GM12878 (cell line): ENCODE measurements at regions not wholly inside any gene's neighbourhood (a gene's known extent, or its start where the extent isn't known, plus 50 kb on each side); places are given as distances from the start of the nearest gene placed in this dataset.
A peak's percentile ranks its signal among the peaks of the same experiment; 100 is the strongest.

Experiments used
- ATAC-seq: fragments of 200-7000 bp; cut with Tn5 transposase; 3 replicates; pipeline ENCODE4 v1.9.1; 2020; ENCODE audit warnings: mild to moderate bottlenecking, moderate library complexity
- BruUV-seq: library from RNA; stranded (reverse); fragments of 400-500 nt; replicated peaks from 2 replicates; lab custom pipeline; 2021; lab: Mats Ljungman, UMichigan
- CTCF ChIA-PET: fragments of 300-600 bp; sonication (Branson Sonifier 250); formaldehyde crosslinking; extraction: SDS; loops from one replicate; lab custom pipeline; 2021; ENCODE audit warnings: inconsistent platforms; lab: Yijun Ruan, JAX
- POLR2A ChIA-PET: fragments of 350-600 bp; formaldehyde crosslinking; extraction: SDS; loops from one replicate; lab custom pipeline; 2021; ENCODE audit warnings: inconsistent platforms; lab: Charles Lee
- RAD21 ChIA-PET: fragments of 300-600 bp; sonication (Branson Sonifier 250); formaldehyde crosslinking; loops from one replicate; lab custom pipeline; 2023; ENCODE audit warnings: antibody characterized with exemption; ENCODE audit not compliant: unreplicated experiment; lab: Charles Lee
- SMC1A ChIA-PET: fragments of 300-600 bp; sonication (Branson Sonifier 250); formaldehyde crosslinking; loops from one replicate; lab custom pipeline; 2023; ENCODE audit not compliant: unreplicated experiment, uncharacterized antibody; lab: Charles Lee
- DNase-seq: peaks from one replicate; pipeline ENCODE4 v3.0.0-alpha.2; 2011; ENCODE audit warnings: low read depth, low spot score
- FAIRE-seq: peaks from 3 replicates; lab custom pipeline; 2011; peaks lifted over from hg19 to GRCh38; lab: Jason Lieb, UNC
- H2AFZ ChIP-seq: 2 replicates; pipeline ENCODE4 v1.6.0; 2011; ENCODE audit warnings: low read depth, low read length, control low read depth; ENCODE audit not compliant: control insufficient read depth
- H3K27ac ChIP-seq: 2 replicates; pipeline ENCODE4 v1.5.1; 2011; ENCODE audit warnings: control low read depth; ENCODE audit not compliant: control insufficient read depth, insufficient read depth
- H3K27me3 ChIP-seq, 2 experiments: replicated peaks in 1 of 2; 2 replicates each; pipeline versions ENCODE4 v1.6.0 to v1.6.1; 2011; ENCODE audit warnings: low read length in 1 of 2; ENCODE audit not compliant: control insufficient read depth in 2 of 2, insufficient read depth in 2 of 2
- H3K36me3 ChIP-seq, 2 experiments: 2 replicates each; pipeline ENCODE4 v1.5.1; 2011; ENCODE audit warnings: low read length in 1 of 2; ENCODE audit not compliant: control insufficient read depth in 2 of 2, insufficient read depth in 2 of 2
- H3K4me1 ChIP-seq: 2 replicates; pipeline ENCODE4 v1.6.1; 2011; ENCODE audit warnings: mild to moderate bottlenecking, low read length, moderate library complexity, mixed read lengths; ENCODE audit not compliant: control insufficient read depth, insufficient read depth
- H3K4me2 ChIP-seq: 2 replicates; pipeline ENCODE4 v1.6.0; 2011; ENCODE audit warnings: control low read depth; ENCODE audit not compliant: control insufficient read depth, insufficient read depth
- H3K4me3 ChIP-seq: fragments of 200-600 bp; sonication (generic); 2 replicates; pipeline ENCODE4 v1.5.1; 2016
- H3K79me2 ChIP-seq: 2 replicates; pipeline ENCODE4 v1.6.0; 2011; ENCODE audit warnings: low read length; ENCODE audit not compliant: control insufficient read depth, insufficient read depth
- H3K9ac ChIP-seq: 2 replicates; pipeline ENCODE4 v1.8.0; 2011; ENCODE audit warnings: low read length, control low read depth, mixed read lengths; ENCODE audit not compliant: control insufficient read depth, insufficient read depth
- H3K9me3 ChIP-seq: replicated peaks from 3 replicates; pipeline ENCODE4 v1.5.1; 2011; ENCODE audit warnings: mild to moderate bottlenecking, low read length; ENCODE audit not compliant: control insufficient read depth, insufficient read depth
- H4K20me1 ChIP-seq: 2 replicates; pipeline ENCODE4 v1.6.0; 2011; ENCODE audit not compliant: control insufficient read depth, insufficient read depth
- ATF3 ChIP-seq: IDR thresholded peaks from 2 replicates; pipeline ENCODE4 v1.6.1; 2011; ENCODE audit warnings: low read depth, mild to moderate bottlenecking, low read length, moderate library complexity, borderline replicate concordance; ENCODE audit errors: extremely low read depth
- CEBPZ ChIP-seq: fragments of 150-350 bp; IDR thresholded peaks from 2 replicates; pipeline ENCODE4 v1.6.1; 2016; ENCODE audit warnings: low read depth, low read length
- ETV6 ChIP-seq, 2 experiments: fragments of 450-650 bp in 1 of 2; IDR thresholded peaks in 1 of 2; conservative IDR thresholded peaks in 1 of 2; 2 replicates each; pipeline ENCODE4 v1.6.1; 2014; ENCODE audit warnings: antibody characterized with exemption in 1 of 2, borderline replicate concordance in 1 of 2, low read depth in 1 of 2, mild to moderate bottlenecking in 1 of 2, moderate library complexity in 1 of 2
- MYC ChIP-seq: IDR thresholded peaks from 2 replicates; pipeline ENCODE4 v1.6.1; 2011; ENCODE audit warnings: mild to moderate bottlenecking, low read length, moderate library complexity, inconsistent platforms; ENCODE audit not compliant: insufficient read depth, insufficient replicate concordance, insufficient read length, severe bottlenecking
- RUNX3 ChIP-seq: IDR thresholded peaks from 2 replicates; pipeline ENCODE4 v1.6.1; 2012; ENCODE audit warnings: low read length, inconsistent platforms
- SMC3 ChIP-seq: IDR thresholded peaks from 2 replicates; pipeline ENCODE4 v1.6.1; 2011; ENCODE audit warnings: low read length, improper control_type of control experiment, borderline replicate concordance
- TAF1 ChIP-seq: IDR thresholded peaks from 2 replicates; pipeline ENCODE4 v1.6.1; 2011; ENCODE audit warnings: mild to moderate bottlenecking, low read depth, low read length, borderline replicate concordance
- ZNF622 ChIP-seq: fragments of 450-650 bp; IDR thresholded peaks from 2 replicates; pipeline ENCODE4 v1.6.1; 2017; ENCODE audit warnings: mild to moderate bottlenecking, inconsistent platforms
- WGBS: methylation state at CpG from one replicate; pipeline ENCODE4 v1.1.6; 2016; ENCODE audit warnings: low lambda C conversion rate; ENCODE audit not compliant: insufficient replicate concordance, insufficient coverage; ENCODE audit errors: missing lambda C conversion rate; 5-methylcytosine and 5-hydroxymethylcytosine counted together
- in situ Hi-C: fragments of 300-500 bp; cut with MboI; formaldehyde crosslinking; loops from 9 replicates; pipeline ENCODE4 v1.14.3; 2018; ENCODE audit warnings: mixed read lengths
- intact Hi-C: fragments of 100-400 bp; cut with micrococcal nuclease; formaldehyde crosslinking; loops from one replicate; pipeline ENCODE4 v1.14.2; 2022; ENCODE audit not compliant: unreplicated experiment

- TF ChIP-seq ETV6 (conservative IDR thresholded peaks at IDR 0.05 in 1 of 2, IDR thresholded peaks at IDR 0.05 in 1 of 2; ENCODE audit: borderline replicate concordance in 1 of 2, low read depth in 1 of 2) (no peak), TAF1 (no peak), SMC3 (no peak), ATF3 (no peak), MYC (no peak), CEBPZ (no peak)
- TF ChIP-seq, all 136 proteins: peak for 0
Observed at GRCh38 chr18:6509417-6509816, 94.7 kb upstream of the L3MBTL4 start (continued).

- SMC1A ChIA-PET, result no interaction called here
- Histone ChIP-seq H3K79me2 (no peaks in the 10 kb centered on the region), H3K9me3 (no peaks in the 10 kb centered on the region), H3K4me1 (no peaks in the 10 kb centered on the region), H4K20me1 (no peaks in the 10 kb centered on the region), H3K9ac (no peak overlapping the region), H3K27me3 (no peaks in the 10 kb centered on the region), H3K4me3 (no peak overlapping the region), H3K36me3 (no peaks in the 10 kb centered on the region), H2AFZ (no peak overlapping the region), H3K27ac (no peak overlapping the region), H3K4me2 (0 out of 2 replicates have a peak overlapping the region, but pooled peaks have one; percentile 10)
- WGBS, result 0% methylated on average over 2 of the region's 2 CpGs
- CTCF ChIA-PET, result no interaction called here
- no peak for TF ChIP-seq ZNF622
- peak; percentile 40 for TF ChIP-seq RUNX3
- no TSS peak for BruUV-seq
- POLR2A ChIA-PET, result no interaction called here
- in situ Hi-C loops, result no loop called here
- FAIRE-seq (no peak), DNase-seq (no peak), ATAC-seq (no peak)
- RAD21 ChIA-PET, result no interaction called here
- intact Hi-C loops, result no loop called here
Observed at GRCh38 chr18:6509832-6510231, 95.1 kb upstream of the L3MBTL4 start.
